Osteocyte (in vitro differentiated cells): ENCODE measurements at regions not wholly inside any gene's neighbourhood (a gene's known extent, or its start where the extent isn't known, plus 50 kb on each side); places are given as distances from the start of the nearest gene placed in this dataset.

Source experiments
- DNase-seq: peaks from one replicate; pipeline ENCODE4 v3.0.0; 2021; ENCODE audit warnings: mixed read lengths; ENCODE audit not compliant: unreplicated experiment; ENCODE audit errors: extremely low spot score
- H3K27ac Mint-ChIP-seq: one replicate; pipeline ENCODE4 v1.8.0; 2021; ENCODE audit warnings: mild to moderate bottlenecking, mixed read lengths; ENCODE audit not compliant: unreplicated experiment
- H3K27me3 Mint-ChIP-seq: one replicate; pipeline ENCODE4 v1.8.0; 2021; ENCODE audit warnings: mixed read lengths; ENCODE audit not compliant: unreplicated experiment
- H3K36me3 Mint-ChIP-seq: one replicate; pipeline ENCODE4 v1.8.0; 2021; ENCODE audit warnings: mixed read lengths; ENCODE audit not compliant: unreplicated experiment
- H3K4me1 Mint-ChIP-seq: one replicate; pipeline ENCODE4 v1.8.0; 2021; ENCODE audit warnings: mixed read lengths; ENCODE audit not compliant: unreplicated experiment
- H3K4me3 Mint-ChIP-seq: one replicate; pipeline ENCODE4 v1.8.0; 2021; ENCODE audit warnings: mild to moderate bottlenecking, moderate library complexity, mixed read lengths; ENCODE audit not compliant: unreplicated experiment
- H3K9me3 Mint-ChIP-seq: one replicate; pipeline ENCODE4 v1.8.0; 2021; ENCODE audit warnings: mixed read lengths; ENCODE audit not compliant: unreplicated experiment
- CTCF ChIP-seq: fragments of 200-600 bp; sonication (generic); IDR thresholded peaks from 2 replicates; pipeline ENCODE4 v1.5.0; 2021; ENCODE audit warnings: antibody characterized with exemption, mild to moderate bottlenecking, moderate library complexity

- TF ChIP-seq CTCF = no peak
- no peak for DNase-seq
- peaks cover 3% of the 10 kb centered on the region for H3K36me3 Mint-ChIP-seq
- H3K9me3 Mint-ChIP-seq = no peaks in the 10 kb centered on the region
- peaks cover 5% of the 10 kb centered on the region for H3K4me1 Mint-ChIP-seq
- no peak overlapping the region for H3K27ac Mint-ChIP-seq
- H3K27me3 Mint-ChIP-seq = peaks cover 12% of the 10 kb centered on the region
- H3K4me3 Mint-ChIP-seq = no peak overlapping the region
These were observed 57.6 kb upstream of the NECTIN1 start for GRCh38 chr11:119786431-119787073.

- no peak for TF ChIP-seq CTCF
- DNase-seq = no peak
These were observed 56.1 kb upstream of the NECTIN1 start for GRCh38 chr11:119785131-119785530.

DNA sequence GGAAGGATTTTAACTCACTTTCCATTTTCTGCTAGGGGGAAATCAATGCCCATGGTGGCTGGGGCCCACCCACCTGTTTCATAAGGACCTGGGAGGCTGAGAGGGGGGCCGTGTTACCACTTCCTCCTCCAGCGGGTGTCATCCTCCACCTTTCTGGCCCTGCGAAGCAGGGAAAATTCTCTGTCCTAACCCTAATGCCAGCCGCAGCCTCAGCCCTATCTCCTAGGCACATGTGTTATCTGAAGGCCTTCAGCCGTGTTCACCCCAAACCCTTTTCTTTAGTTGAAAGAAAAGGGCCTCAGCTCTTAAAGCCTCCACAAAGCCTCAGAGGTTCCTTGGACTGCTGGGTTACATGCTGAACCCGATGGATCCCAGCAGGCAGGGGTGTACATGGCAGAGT, 55.4 kb upstream of the NECTIN1 start:
- H3K4me3 Mint-ChIP-seq = no peak overlapping the region
- H3K27ac Mint-ChIP-seq = no peak overlapping the region
- H3K4me1 Mint-ChIP-seq = no peaks in the 10 kb centered on the region
- H3K9me3 Mint-ChIP-seq = no peaks in the 10 kb centered on the region
- peaks cover 16% of the 10 kb centered on the region for H3K27me3 Mint-ChIP-seq
- DNase-seq = no peak
- no peak for TF ChIP-seq CTCF
- peaks cover 3% of the 10 kb centered on the region for H3K36me3 Mint-ChIP-seq

More at GRCh38 chr11:119785131-119785530, 56.1 kb upstream of the NECTIN1 start:
- H3K27me3 Mint-ChIP-seq = peaks cover 16% of the 10 kb centered on the region
- H3K4me1 Mint-ChIP-seq = no peaks in the 10 kb centered on the region
- H3K4me3 Mint-ChIP-seq = no peak overlapping the region
- H3K9me3 Mint-ChIP-seq = no peaks in the 10 kb centered on the region
- no peak overlapping the region for H3K27ac Mint-ChIP-seq
- H3K36me3 Mint-ChIP-seq = peaks cover 3% of the 10 kb centered on the region

GRCh38 chr11:119783466-119784400, 54.7 kb upstream of the NECTIN1 start:
- TF ChIP-seq CTCF = no peak
- Mint-ChIP-seq H3K27ac (no peak overlapping the region), H3K4me3 (no peak overlapping the region), H3K27me3 (peaks cover 16% of the 10 kb centered on the region), H3K9me3 (no peaks in the 10 kb centered on the region), H3K4me1 (no peaks in the 10 kb centered on the region), H3K36me3 (peaks cover 3% of the 10 kb centered on the region)
- no peak for DNase-seq

DNA sequence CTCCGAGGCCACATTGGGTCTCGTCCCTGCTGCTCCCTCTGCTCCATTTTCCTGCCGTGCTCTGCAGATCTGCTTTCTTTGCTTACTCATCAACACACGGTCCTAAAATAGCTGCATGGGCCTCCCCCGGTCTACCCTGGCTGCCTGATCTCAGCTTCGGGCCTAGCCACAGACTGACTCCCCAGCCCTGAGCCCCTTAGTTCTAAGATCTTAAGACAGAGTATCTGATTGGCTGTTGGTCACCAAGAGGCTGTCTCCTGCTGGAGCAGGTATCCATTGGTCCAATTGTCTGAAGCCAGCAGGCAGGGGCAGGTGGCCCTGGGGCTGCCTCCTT, 53.7 kb upstream of the NECTIN1 start:
- peaks cover 3% of the 10 kb centered on the region for H3K36me3 Mint-ChIP-seq
- H3K4me3 Mint-ChIP-seq = no peak overlapping the region
- no peaks in the 10 kb centered on the region for H3K9me3 Mint-ChIP-seq
- no peak for TF ChIP-seq CTCF
- DNase-seq = no peak
- peaks cover 16% of the 10 kb centered on the region for H3K27me3 Mint-ChIP-seq
- no peaks in the 10 kb centered on the region for H3K4me1 Mint-ChIP-seq
- no peak overlapping the region for H3K27ac Mint-ChIP-seq
